ENCODE measurements at regions not wholly inside any gene's neighbourhood (a gene's known extent, or its start where the extent isn't known, plus 50 kb on each side); places are given as distances from the start of the nearest gene placed in this dataset.
"Not testable (repeated sequence)": the region's sequence is repeated elsewhere in the genome, so short reads cannot be mapped to it uniquely, and the experiment has no call there.

DNA sequence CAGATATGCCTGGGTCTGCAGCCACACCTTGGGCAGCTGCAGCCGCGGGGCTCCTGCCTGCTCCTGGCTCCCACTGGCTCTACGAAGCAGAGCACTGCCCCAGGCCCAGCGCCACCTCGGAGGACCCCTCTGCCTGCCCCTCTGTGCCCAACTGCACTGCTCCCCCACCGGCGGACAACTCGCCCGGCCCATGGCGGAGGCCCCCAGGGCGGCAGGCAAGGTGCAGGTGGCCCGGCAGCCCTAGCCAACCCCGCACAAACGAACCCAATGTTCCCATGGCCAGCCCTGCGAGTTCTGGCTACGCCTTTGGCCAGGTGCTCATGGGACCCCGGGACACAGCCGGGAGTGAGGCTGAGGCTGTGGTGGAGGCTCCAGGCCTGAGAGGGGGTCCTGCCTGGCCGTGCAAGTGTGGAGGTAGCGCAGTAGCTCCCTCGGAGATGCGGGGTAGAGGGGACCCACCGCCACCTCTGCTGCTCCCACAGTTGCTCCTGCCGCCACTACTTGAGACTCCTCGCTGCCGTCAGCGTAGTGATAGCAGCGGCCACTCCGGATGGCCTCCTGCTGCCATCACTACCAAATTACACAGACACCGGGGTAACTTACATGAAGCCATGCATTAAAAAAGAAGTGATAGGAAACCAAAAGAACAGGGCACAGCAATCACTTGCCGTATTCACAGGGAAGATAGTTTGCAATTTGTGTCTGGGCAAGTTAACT is 97.3 kb upstream of the SP4 start:
- in situ Hi-C loops (cut with HindIII; ENCODE audit: low sequenced_read_pairs), result no loop called here
- DNase-seq (ENCODE audit: low spot score), result no peak

DNA sequence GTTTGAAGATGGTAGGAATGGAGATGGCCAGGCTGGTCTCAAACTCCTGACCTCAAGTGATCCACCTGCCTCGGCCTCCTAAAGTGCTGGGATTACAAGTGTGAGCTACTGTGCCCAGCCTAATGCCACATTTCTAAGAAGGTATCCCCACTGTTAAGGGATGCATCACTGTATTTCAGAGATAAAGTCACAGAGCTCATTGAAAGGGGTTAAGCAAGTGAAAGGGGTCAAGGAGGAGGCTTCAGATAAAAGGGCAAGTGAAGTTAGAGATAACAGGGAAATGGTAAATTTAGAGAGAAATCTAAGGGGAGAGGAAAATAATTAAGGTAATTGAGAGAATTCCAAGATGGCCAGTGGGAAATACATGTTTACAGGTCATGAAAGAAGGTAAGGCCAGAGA is 93.0 kb upstream of the SP4 start:
- in situ Hi-C loops (cut with HindIII; ENCODE audit: low sequenced_read_pairs), result no loop called here
- DNase-seq (ENCODE audit: low spot score), result no peak

DNA sequence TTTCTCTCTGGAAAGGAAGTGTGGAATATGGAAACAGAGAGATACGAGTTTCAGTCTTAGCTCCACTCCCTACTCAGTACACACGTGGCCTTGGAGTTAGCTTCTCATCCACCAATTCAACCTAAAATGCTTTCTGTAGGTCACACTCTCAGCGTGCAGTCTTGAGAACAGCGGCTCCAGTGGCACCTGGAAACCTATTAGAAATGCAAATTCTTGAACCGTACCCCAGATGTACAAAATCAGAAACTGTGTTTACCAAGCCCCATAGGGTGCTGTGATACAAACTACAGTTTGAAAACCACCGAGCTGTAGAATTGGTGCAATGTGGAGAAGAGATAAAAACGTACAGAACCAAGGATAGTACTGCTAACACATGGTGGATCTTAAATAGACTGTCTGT is 91.1 kb upstream of the SP4 start:
- in situ Hi-C loops (cut with HindIII; ENCODE audit: low sequenced_read_pairs), result no loop called here
- no peak for DNase-seq (ENCODE audit: low spot score)

DNA sequence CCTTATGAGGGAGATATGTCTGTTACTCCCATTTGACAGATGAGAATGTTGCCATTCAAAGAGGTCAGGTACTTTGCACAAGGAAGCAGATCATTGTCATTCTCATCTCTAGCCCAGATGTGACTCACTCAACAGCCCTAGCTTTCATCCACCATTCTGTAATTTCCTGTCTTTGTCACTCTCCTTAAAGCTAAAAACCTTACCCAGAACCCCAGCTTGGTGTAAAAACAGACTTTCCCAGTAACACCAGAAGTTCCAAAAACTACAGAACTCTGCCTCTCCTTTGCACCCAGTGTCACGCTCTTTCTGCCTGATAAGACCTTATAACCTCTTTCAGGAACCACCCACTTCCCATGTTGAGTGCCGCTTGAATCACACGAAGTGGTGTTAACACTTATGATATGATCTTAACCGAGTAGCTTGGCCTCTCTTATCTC is 89.1 kb upstream of the SP4 start:
- no peak for DNase-seq (ENCODE audit: low spot score)
- in situ Hi-C loops (cut with HindIII; ENCODE audit: low sequenced_read_pairs), result no loop called here

DNA sequence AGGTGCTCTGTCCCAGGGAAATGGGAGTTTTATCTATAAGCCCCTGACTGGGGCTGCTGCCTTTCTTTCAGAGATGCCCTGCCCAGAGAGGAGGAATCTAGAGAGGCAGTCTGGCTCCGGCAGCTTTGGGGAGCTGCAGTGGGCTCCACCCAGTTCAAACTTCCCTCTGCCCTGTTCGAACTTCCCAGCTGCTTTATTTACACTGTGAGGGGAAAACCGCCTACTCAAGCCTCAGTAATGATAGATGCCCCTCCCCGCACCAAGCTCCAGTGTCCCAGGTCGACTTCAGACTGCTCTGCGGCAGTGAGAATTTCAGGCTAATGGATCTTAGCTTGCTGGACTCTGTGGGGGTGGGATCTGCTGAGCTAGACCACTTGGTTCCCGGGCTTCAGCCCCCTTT is 83.0 kb upstream of the SP4 start:
- in situ Hi-C loops (cut with HindIII; ENCODE audit: low sequenced_read_pairs); DNase-seq (ENCODE audit: low spot score): not testable (repeated sequence)

DNA sequence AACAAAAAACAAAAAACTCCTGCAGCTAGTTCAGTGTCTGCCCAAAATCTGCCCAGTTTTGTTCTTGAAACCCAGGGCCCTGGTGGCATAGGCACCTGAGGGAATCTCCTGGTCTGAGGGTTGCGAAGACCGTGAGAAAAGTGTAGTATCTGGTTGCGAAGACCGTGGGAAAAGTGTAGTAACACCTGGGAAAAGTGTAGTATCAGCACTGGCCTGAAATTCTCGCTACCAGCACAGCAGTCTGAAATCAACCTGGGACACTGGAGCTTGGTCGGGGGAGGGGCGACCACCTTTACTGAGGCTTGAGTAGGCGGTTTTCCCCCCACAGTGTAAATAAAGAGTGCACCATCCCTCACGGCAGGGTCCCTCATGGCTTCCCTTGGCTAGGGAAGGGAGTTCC is 82.5 kb upstream of the SP4 start:
- no peak for DNase-seq (ENCODE audit: low spot score)
- in situ Hi-C loops (cut with HindIII; ENCODE audit: low sequenced_read_pairs), result no loop called here

DNA sequence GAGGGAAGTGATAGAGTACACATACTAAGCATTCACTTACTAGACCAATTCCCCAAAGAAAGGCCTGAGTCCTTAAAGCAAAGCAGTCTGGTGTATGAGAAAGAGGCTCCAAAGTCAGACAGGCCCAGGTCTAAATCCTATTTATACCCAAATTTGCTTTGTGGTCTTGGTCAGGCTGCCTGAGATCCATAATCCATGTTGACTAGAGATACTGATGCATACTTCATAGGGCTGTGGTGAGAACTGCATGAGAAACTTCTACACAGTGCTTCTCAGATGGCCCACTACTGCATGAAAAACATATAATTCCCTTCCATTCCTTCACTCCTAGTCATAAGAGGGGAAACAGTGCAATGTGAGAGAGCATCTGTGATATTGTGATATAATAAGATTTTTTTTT is 81.6 kb upstream of the SP4 start:
- in situ Hi-C loops (cut with HindIII; ENCODE audit: low sequenced_read_pairs), result no loop called here
- no peak for DNase-seq (ENCODE audit: low spot score)

DNA sequence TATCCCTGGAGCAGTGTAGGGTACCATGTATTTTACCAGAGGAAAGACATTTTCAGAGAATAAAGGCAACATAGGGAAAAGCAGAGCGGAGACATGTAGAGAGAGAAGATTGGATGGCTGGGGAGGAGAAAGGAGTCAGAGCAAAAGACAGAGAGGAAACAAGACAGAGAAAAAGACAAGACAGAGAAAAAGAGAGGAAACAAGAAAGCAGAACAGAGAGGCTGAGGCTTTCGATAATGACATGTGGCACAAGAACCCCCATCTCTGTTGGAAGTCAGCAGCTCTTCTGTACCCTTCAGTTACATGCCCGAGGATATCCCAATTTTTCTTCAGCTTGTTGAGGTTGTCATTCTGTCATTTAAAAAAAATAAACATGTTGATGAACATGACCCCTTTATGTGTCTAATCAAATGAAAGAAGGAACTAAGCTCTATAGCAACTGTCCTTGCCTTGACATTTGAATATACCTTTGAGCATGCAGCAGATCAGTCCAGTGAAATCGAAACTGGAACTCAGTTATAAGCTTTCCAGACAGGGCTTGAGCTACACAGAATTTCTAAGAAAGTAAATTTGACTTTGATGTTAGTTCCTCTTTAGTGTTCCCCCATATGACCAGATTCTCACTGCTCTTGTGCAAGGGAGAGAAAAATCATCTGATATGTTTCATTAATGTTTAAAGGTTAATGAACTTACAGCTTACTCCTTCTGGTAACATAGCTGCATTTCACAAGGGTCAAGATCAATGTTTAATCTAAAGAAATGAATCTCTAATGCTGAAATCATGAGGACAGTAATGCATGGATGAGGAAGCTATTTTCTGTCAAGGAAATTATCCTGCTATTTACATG is 75.1 kb upstream of the SP4 start:
- in situ Hi-C loops (cut with HindIII; ENCODE audit: low sequenced_read_pairs), result no loop called here
- DNase-seq (ENCODE audit: low spot score), result no peak

DNA sequence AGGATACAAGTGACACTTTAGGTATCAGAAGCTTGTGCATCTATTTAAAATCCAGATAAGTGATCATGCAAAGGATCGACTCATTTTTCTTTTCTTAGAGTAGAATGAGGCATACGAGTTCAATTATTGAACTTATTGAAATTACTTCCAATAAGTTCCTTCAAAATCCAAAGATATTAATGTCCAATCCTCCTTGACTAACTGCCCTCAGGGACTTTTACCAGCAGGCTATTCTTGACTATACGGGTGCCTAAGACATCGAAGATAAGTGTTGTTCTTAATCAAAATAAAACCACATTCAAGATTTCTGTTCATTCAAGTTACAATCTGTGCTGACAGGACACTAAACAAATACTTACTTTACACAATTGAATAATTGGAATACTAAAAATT is 74.5 kb upstream of the SP4 start:
- in situ Hi-C loops (cut with HindIII; ENCODE audit: low sequenced_read_pairs), result no loop called here
- DNase-seq (ENCODE audit: low spot score), result no peak

DNA sequence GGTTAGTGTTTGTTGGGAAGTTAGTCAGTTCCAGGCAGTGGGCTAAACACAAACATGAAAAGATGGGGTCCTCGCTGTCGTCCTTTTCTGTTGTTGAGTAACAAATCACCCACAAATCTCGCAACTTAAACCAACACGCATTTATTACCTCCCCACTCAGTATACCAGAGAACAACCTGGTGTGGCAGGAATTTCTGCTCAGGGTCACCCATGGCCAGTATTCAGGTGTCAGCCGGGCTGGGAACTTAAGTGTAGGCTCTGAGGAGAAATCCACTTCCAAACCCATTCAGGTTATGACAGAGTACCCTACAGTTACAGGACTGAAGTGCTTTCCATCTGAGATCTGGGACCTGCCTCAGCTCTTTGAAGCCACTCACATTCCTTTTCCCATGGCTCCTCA is 73.6 kb upstream of the SP4 start:
- no peak for DNase-seq (ENCODE audit: low spot score)
- in situ Hi-C loops (cut with HindIII; ENCODE audit: low sequenced_read_pairs), result no loop called here

DNA sequence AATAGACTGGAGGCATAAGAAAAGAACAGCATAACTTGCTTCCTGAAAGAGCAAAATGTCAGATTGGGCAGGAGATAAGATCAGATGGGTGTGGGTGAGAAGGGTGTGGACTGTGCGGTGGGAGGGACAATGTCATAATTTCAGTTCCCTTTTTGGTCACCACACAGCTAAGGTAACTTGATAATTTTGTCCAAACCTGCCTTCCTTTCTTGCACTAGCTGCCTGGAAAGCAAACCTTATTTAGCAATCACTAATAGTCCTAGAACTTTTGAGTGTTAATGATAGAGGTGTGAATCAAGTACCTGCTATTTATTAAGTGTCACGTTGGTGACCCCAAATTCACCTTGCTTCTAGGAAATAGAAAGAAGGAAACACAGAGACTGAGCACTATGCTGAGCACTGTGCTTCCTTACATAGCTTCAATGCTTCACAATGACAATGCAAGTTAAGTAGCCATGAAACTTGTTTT is 72.4 kb upstream of the SP4 start:
- in situ Hi-C loops (cut with HindIII; ENCODE audit: low sequenced_read_pairs), result no loop called here
- no peak for DNase-seq (ENCODE audit: low spot score)

DNA sequence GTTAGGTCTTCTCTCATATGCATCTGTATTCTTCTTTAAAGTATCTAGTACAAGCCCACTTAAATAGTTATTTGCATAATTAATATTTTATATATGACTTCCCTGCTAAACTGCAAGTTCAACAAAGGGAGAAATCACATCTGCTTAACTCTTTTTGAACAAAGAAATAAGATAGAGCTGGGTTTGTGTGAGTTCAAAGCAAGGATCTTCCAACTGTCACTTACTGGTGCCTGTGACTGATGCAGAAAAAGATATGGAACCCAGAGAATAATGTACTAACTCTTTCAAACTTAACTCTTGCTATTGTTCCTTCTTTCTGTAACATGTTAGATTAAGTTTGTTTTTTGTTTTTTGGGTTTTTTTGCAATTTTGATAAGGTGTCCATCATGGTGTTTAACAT is 71.3 kb upstream of the SP4 start:
- no peak for DNase-seq (ENCODE audit: low spot score)
- in situ Hi-C loops (cut with HindIII; ENCODE audit: low sequenced_read_pairs), result no loop called here

DNA sequence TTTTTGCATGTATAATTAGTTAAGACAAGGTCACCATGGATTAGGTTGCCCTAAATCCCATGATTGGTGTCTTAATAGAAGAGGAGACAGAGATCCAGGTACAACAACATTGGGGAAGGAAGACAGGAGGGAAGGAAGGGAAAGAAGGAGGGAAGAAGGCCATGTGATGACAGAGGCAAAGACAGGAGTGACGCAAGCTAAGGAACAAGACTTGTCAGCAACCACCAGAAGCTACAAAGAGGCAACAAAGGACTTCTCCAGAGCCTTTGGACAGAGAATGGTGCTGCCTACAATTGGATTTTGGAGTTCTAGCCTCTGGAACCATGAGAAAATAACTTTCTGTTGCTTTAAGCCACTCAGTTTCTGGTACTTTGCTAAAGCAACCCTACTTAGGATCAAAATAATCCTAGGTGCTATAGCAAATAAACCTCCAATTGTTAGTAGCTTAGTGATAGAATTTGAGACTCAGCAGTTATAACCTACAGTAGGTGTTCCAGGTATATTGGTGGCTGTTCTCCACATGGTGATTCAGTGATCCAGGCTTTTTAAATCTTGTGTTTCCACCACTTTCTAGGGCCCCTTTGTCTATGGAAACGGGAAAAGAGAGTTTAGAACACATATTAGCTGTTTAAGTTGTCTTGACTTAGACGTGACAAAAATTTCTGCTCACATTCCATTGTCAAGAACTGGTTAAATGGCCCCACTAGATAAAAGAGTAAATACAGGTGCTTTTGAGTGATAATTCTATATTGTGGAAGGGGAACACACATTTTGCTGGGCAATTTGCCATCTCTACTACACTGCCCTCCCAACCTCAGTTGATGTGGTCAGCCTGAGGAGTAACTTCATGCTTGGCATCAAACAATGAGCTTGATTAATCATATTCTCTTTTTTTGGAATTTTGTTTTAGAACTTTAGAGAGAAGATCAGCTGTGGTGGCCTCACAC is 70.5 kb upstream of the SP4 start:
- no peak for DNase-seq (ENCODE audit: low spot score)
- in situ Hi-C loops (cut with HindIII; ENCODE audit: low sequenced_read_pairs), result no loop called here

DNA sequence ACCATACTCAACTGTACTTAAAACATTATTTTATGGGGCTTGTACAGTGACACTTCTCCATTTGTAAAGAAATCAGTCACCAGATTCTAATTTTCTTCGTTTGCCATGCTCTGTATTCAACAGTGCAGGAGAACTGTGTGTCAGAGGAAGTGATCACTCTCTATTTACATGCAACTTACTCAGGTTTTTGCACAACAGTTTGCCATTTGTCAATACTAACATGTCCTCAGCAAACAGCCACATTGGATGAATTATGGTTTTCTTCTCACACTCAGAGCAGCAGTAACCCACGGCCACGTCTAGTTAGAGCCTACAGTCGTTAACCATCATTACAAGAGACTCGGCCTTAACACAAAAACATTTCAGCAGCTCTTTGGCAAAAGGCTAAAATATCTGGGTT is 69.2 kb upstream of the SP4 start:
- in situ Hi-C loops (cut with HindIII; ENCODE audit: low sequenced_read_pairs), result no loop called here
- DNase-seq (ENCODE audit: low spot score), result no peak

DNA sequence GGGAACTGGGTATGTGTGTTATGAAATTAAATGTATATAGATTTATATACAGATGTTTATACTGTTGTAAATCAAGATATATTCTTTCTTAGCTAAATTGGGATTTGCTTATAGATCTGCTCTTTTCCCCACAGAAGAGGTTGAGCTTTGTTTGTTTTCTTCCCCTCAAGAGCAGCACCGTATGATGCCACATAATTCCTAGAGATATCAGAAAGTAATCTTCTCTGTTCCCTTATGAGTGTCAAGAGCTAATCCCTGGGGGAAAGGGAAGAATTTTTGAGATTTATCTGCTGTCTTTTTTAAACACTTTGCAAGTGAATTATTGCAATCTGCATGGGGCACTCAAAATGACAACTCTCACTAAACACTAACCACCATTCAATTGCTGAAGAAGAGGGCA is 68.7 kb upstream of the SP4 start:
- in situ Hi-C loops (cut with HindIII; ENCODE audit: low sequenced_read_pairs), result no loop called here
- no peak for DNase-seq (ENCODE audit: low spot score)

DNA sequence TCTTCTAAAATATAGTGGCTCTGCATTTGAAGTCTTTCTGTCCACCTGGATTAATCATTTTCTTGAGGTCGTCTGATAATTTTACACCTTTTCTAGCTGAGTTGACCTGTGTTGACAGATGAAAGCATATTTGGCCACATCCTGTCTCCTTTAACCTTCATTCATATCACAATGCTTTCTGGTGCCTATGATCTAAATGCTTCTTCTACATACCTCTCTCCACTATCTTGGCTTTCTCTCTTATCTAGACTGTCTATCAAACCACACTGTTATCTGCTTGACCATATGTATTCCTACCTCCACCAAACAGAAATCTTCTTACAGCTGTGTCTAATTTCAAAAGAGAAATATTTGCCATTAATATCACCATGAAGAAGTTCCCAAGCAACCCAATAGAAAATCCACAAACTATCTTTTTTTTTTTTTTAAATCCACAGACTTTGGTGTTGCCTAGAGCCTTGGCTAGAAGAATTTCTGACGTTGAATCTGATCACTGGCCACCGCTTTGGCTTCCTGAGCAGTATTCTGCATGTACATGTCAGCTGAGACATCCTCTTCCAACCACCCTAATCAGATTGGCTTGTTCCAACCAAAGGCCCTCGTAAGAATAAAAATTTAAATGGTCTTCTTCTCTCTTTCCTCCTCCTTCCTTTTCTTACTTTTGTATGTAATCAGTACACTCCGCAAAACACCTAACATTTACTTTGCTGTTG is 66.3 kb upstream of the SP4 start:
- DNase-seq (ENCODE audit: low spot score), result no peak
- in situ Hi-C loops (cut with HindIII; ENCODE audit: low sequenced_read_pairs), result no loop called here

DNA sequence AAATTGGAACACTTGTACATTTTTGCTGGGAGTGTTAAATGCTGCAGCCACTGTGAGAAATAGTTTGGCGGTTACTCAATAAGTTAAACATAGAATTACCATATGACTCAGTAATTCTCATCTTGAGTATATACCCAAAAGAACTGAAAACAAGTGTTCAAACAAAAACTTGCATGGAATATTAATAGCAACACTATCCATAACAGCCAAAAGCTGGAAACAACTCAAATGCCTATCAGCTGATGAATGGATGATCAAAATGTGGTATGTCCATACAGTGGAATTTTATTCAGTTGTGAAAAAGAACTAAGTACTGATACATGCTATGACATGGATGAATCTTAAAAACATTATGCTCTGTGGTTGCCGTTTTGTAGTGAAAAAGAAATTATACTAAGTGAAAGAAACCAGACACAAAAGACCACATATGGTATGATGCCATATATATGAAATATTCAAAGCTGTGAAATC is 63.0 kb upstream of the SP4 start:
- in situ Hi-C loops (cut with HindIII; ENCODE audit: low sequenced_read_pairs), result no loop called here
- no peak for DNase-seq (ENCODE audit: low spot score)

DNA sequence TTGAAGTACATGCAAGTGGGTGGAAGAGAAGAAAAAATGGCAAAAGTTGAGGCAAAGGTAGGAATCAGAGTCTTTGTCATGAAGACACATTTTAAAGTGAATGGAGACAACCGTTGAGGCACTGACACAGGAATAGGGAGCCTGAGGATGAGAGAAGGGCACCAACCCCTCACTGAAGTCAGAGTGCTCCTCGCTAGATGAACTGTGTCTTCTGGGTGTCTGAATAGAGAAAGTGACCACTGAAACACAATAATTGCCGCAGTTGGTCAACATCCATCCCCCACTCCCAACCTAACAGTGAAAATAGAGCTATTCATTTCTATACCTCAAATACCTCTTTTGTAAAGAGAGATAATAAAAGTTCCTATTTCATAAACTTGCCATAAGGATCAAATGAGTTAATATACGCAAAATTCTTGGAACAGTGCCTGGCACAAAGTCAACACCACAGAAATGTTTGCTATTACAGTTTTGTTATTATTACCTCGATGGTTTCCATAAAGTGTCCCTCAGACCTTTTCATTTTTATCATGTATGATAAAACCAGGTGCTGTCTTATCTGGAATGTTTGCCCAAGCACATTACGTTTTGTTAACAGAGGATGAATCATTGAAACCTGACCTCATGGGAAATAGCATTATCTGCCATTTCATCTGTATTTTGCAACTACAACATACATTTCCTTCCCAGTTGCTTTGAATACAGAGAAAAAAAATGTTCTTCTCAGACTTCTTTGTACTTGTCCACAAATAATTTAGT is 61.8 kb upstream of the SP4 start:
- in situ Hi-C loops (cut with HindIII; ENCODE audit: low sequenced_read_pairs), result no loop called here
- no peak for DNase-seq (ENCODE audit: low spot score)
